Stimulated activated CD4-positive, alpha-beta T cell treated with anti-CD3 and anti-CD28 coated beads, TNF-alpha, amount 100 ng/mL, for 4 hours (primary cell): ENCODE measurements at regions not wholly inside any gene's neighbourhood (a gene's known extent, or its start where the extent isn't known, plus 50 kb on each side); places are given as distances from the start of the nearest gene placed in this dataset.

Experiments used
- DNase-seq, 3 experiments: peaks; one replicate each; pipeline ENCODE4 v3.0.0-alpha.2; 2020; ENCODE audit warnings: low read depth in 3 of 3

- no peak for DNase-seq
Measured at GRCh38 chr1:29875557-29876028, 639.3 kb downstream of the PTPRU start.

- no peak for DNase-seq
Measured at GRCh38 chr1:29870621-29871020, 634.3 kb downstream of the PTPRU start.

- DNase-seq, result no peak
Measured at GRCh38 chr1:29869802-29870201, 633.5 kb downstream of the PTPRU start.

- DNase-seq, result no peak
Measured at GRCh38 chr1:29868944-29869343, 632.6 kb downstream of the PTPRU start.

GRCh38 chr1:29868096-29868495 is 631.8 kb downstream of the PTPRU start:
- DNase-seq, result no peak

GRCh38 chr1:29865051-29865450 is 628.7 kb downstream of the PTPRU start:
- no peak for DNase-seq

- no peak for DNase-seq
Measured at GRCh38 chr1:29864431-29865022, 628.2 kb downstream of the PTPRU start.

GRCh38 chr1:29861922-29862321 is 625.6 kb downstream of the PTPRU start:
- no peak for DNase-seq

GRCh38 chr1:29861446-29861845 is 625.1 kb downstream of the PTPRU start:
- DNase-seq, result no peak

- no peak for DNase-seq
Measured at GRCh38 chr1:29860681-29861080, 624.4 kb downstream of the PTPRU start.

GRCh38 chr1:29860056-29860455 is 623.7 kb downstream of the PTPRU start:
- no peak for DNase-seq

GRCh38 chr1:29859126-29859525 is 622.8 kb downstream of the PTPRU start:
- DNase-seq, result no peak

GRCh38 chr1:29858646-29859045 is 622.3 kb downstream of the PTPRU start:
- no peak for DNase-seq

- DNase-seq, result no peak
Measured at GRCh38 chr1:29856340-29857114, 620.2 kb downstream of the PTPRU start.

- no peak for DNase-seq
Measured at GRCh38 chr1:29855561-29856160, 619.3 kb downstream of the PTPRU start.

GRCh38 chr1:29854700-29855276 is 618.5 kb downstream of the PTPRU start:
- DNase-seq, result no peak

GRCh38 chr1:29853716-29854330 is 617.5 kb downstream of the PTPRU start:
- DNase-seq, result no peak

- DNase-seq, result no peak
Measured at GRCh38 chr1:29852248-29852647, 615.9 kb downstream of the PTPRU start.

GRCh38 chr1:29851691-29852090 is 615.4 kb downstream of the PTPRU start:
- no peak for DNase-seq

- no peak for DNase-seq
Measured at GRCh38 chr1:29849991-29850757, 613.9 kb downstream of the PTPRU start.

GRCh38 chr1:29849038-29849750 is 612.9 kb downstream of the PTPRU start:
- peak in 2 of 3 experiments; percentile 2 to 4 for DNase-seq
